A673 (cell line): ENCODE measurements at regions not wholly inside any gene's neighbourhood (a gene's known extent, or its start where the extent isn't known, plus 50 kb on each side); places are given as distances from the start of the nearest gene placed in this dataset.
"Not testable (repeated sequence)": the region's sequence is repeated elsewhere in the genome, so short reads cannot be mapped to it uniquely, and the experiment has no call there.

Source experiments
- EZH2 ChIP-seq: fragments of 200-600 bp; sonication (generic); IDR thresholded peaks from 2 replicates; pipeline ENCODE4 v1.6.1; 2017; ENCODE audit warnings: borderline replicate concordance, low read depth, mild to moderate bottlenecking, mixed read lengths, antibody characterized with exemption, low read length; ENCODE audit not compliant: poor library complexity, severe bottlenecking
- TF ChIP-seq, protein P1 (sequence below): fragments of 300-800, 200-600 bp; sonication (generic); conservative IDR thresholded peaks from 2 replicates; pipeline ENCODE4 v1.5.1; 2017; ENCODE audit warnings: low read depth, mild to moderate bottlenecking, antibody characterized with exemption, low read length, moderate library complexity, mixed read lengths

DNA sequence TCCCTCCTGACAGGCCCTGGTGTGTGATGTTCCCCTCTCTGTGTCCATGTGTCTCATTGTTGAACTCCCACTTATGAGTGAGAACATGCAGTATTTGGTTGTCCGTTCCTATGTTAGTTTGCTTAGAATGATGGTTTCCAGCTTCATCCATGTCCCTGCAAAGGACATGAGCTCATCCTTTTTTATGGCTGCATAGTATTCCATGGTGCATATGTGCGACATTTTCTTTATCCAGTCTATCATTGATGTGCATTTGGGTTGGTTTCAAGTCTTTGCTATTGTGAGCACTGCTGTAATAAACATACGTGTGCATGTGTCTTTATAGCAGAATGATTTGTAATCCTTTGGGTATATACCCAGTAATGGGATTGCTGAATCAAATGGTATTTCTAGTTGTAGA is 90.8 kb upstream of the PLET1 start:
- not testable (repeated sequence) for TF ChIP-seq EZH2
- TF ChIP-seq, protein P1, sequence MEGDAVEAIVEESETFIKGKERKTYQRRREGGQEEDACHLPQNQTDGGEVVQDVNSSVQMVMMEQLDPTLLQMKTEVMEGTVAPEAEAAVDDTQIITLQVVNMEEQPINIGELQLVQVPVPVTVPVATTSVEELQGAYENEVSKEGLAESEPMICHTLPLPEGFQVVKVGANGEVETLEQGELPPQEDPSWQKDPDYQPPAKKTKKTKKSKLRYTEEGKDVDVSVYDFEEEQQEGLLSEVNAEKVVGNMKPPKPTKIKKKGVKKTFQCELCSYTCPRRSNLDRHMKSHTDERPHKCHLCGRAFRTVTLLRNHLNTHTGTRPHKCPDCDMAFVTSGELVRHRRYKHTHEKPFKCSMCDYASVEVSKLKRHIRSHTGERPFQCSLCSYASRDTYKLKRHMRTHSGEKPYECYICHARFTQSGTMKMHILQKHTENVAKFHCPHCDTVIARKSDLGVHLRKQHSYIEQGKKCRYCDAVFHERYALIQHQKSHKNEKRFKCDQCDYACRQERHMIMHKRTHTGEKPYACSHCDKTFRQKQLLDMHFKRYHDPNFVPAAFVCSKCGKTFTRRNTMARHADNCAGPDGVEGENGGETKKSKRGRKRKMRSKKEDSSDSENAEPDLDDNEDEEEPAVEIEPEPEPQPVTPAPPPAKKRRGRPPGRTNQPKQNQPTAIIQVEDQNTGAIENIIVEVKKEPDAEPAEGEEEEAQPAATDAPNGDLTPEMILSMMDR: not testable (repeated sequence)
